ENCODE measurements at regions not wholly inside any gene's neighbourhood (a gene's known extent, or its start where the extent isn't known, plus 50 kb on each side); places are given as distances from the start of the nearest gene placed in this dataset.

GRCh38 chr1:55400508-55400907 is 185.3 kb upstream of the USP24 start:
- H3K27ac Mint-ChIP-seq = no peak overlapping the region
- H3K27ac ChIP-seq (ENCODE audit: low read depth, low read length) = no peak overlapping the region
- no peaks in the 10 kb centered on the region for H3K4me1 Mint-ChIP-seq
- H3K27me3 Mint-ChIP-seq (ENCODE audit: insufficient read depth) = peaks cover 4% of the 10 kb centered on the region
- H3K4me3 ChIP-seq (ENCODE audit: low read length) = no peak overlapping the region
- H3K36me3 ChIP-seq (ENCODE audit: control insufficient read depth, insufficient read depth, low read length) = no peaks in the 10 kb centered on the region
- no peak overlapping the region for H3K4me3 Mint-ChIP-seq
- H3K4me1 ChIP-seq (ENCODE audit: control insufficient read depth, insufficient read depth, low read length) = no peaks in the 10 kb centered on the region
- no peak overlapping the region for H3K9ac ChIP-seq (ENCODE audit: extremely low read depth, low read length, poor library complexity, severe bottlenecking)
- H3K27me3 ChIP-seq (ENCODE audit: control insufficient read depth, insufficient read depth, low read length, poor library complexity, severe bottlenecking) = peaks cover 10% of the 10 kb centered on the region
- no peak for TF ChIP-seq CTCF (conservative IDR thresholded peaks at IDR 0.05)
- no peaks in the 10 kb centered on the region for H3K36me3 Mint-ChIP-seq (ENCODE audit: low read depth)
- no peaks in the 10 kb centered on the region for H3K9me3 ChIP-seq (ENCODE audit: control insufficient read depth, low read length)
- no peak for DNase-seq
- H3K9me3 Mint-ChIP-seq = peaks cover 1% of the 10 kb centered on the region
- 87 to 90% methylated on average over 6 to 8 of the region's 8 CpGs for WGBS, 2 experiments (ENCODE audit: insufficient coverage in 1 of 2, insufficient read length in 1 of 2)

GRCh38 chr1:55399346-55399745 is 184.2 kb upstream of the USP24 start:
- no peaks in the 10 kb centered on the region for H3K4me1 ChIP-seq (ENCODE audit: control insufficient read depth, insufficient read depth, low read length)
- no peak for DNase-seq
- no peak overlapping the region for H3K4me3 ChIP-seq (ENCODE audit: low read length)
- no peaks in the 10 kb centered on the region for H3K36me3 ChIP-seq (ENCODE audit: control insufficient read depth, insufficient read depth, low read length)
- Mint-ChIP-seq H3K9me3 (no peaks in the 10 kb centered on the region), H3K36me3 (ENCODE audit: low read depth) (no peaks in the 10 kb centered on the region), H3K27me3 (ENCODE audit: insufficient read depth) (peaks cover 4% of the 10 kb centered on the region), H3K27ac (no peak overlapping the region), H3K4me3 (no peak overlapping the region), H3K4me1 (no peaks in the 10 kb centered on the region)
- peaks cover 10% of the 10 kb centered on the region for H3K27me3 ChIP-seq (ENCODE audit: control insufficient read depth, insufficient read depth, low read length, poor library complexity, severe bottlenecking)
- H3K27ac ChIP-seq (ENCODE audit: low read depth, low read length) = no peak overlapping the region
- H3K9me3 ChIP-seq (ENCODE audit: control insufficient read depth, low read length) = no peaks in the 10 kb centered on the region
- no peak for TF ChIP-seq CTCF (conservative IDR thresholded peaks at IDR 0.05)
- no peak overlapping the region for H3K9ac ChIP-seq (ENCODE audit: extremely low read depth, low read length, poor library complexity, severe bottlenecking)
- WGBS, 2 experiments (ENCODE audit: insufficient coverage in 1 of 2, insufficient read length in 1 of 2) = 77 to 84% methylated on average over 4 to 5 of the region's 5 CpGs

- no peak for DNase-seq
- Histone ChIP-seq H3K4me3 (ENCODE audit: low read length) (no peak overlapping the region), H3K4me1 (ENCODE audit: control insufficient read depth, insufficient read depth, low read length) (no peaks in the 10 kb centered on the region), H3K9me3 (ENCODE audit: control insufficient read depth, low read length) (no peaks in the 10 kb centered on the region), H3K27ac (ENCODE audit: low read depth, low read length) (no peak overlapping the region), H3K9ac (ENCODE audit: extremely low read depth, low read length, poor library complexity, severe bottlenecking) (no peak overlapping the region), H3K36me3 (ENCODE audit: control insufficient read depth, insufficient read depth, low read length) (no peaks in the 10 kb centered on the region), H3K27me3 (ENCODE audit: control insufficient read depth, insufficient read depth, low read length, poor library complexity, severe bottlenecking) (peaks cover 10% of the 10 kb centered on the region)
- Mint-ChIP-seq H3K9me3 (no peaks in the 10 kb centered on the region), H3K36me3 (ENCODE audit: low read depth) (no peaks in the 10 kb centered on the region), H3K27ac (no peak overlapping the region), H3K4me1 (no peaks in the 10 kb centered on the region), H3K27me3 (ENCODE audit: insufficient read depth) (peaks cover 6% of the 10 kb centered on the region), H3K4me3 (no peak overlapping the region)
- no peak for TF ChIP-seq CTCF (conservative IDR thresholded peaks at IDR 0.05)
- 91 to 95% methylated on average over 5 of the region's 5 CpGs for WGBS, 2 experiments (ENCODE audit: insufficient coverage in 1 of 2, insufficient read length in 1 of 2)
Observed at GRCh38 chr1:55396381-55396891, 181.3 kb upstream of the USP24 start.

All from endodermal cell (in vitro differentiated cells).